Adrenal gland (tissue), 5 donors: ENCODE measurements at regions not wholly inside any gene's neighbourhood (a gene's known extent, or its start where the extent isn't known, plus 50 kb on each side); places are given as distances from the start of the nearest gene placed in this dataset.

Source experiments
- CTCF ChIP-seq, 6 experiments: fragments of 450-650 bp in 4 of 6; fragments of 200-600 bp in 2 of 6; sonication (generic) in 1 of 6; IDR thresholded peaks; 1 replicate in 5 of 6; 2 replicates in 1 of 6; pipeline versions ENCODE4 v1.5.1 to v1.8.0; 2016 to 2021; ENCODE audit warnings: antibody characterized with exemption in 6 of 6, mild to moderate bottlenecking in 2 of 6, moderate library complexity in 1 of 6
- POLR2A ChIP-seq, 2 donors: fragments of 450-650 bp; IDR thresholded peaks; one replicate each; pipeline ENCODE4 v1.6.1; 2017; ENCODE audit warnings: antibody characterized with exemption in 2 of 2, mild to moderate bottlenecking in 2 of 2, moderate library complexity in 1 of 2
- donor health status: DM: no; HTN: no; CAD: no.

- TF ChIP-seq CTCF (IDR thresholded peaks at IDR 0.05) (no peak), POLR2A (IDR thresholded peaks at IDR 0.05) (no peak)
These were observed 158.1 kb downstream of the ATP23 start for GRCh38 chr12:58099476-58099875.
